ENCODE measurements at regions not wholly inside any gene's neighbourhood (a gene's known extent, or its start where the extent isn't known, plus 50 kb on each side); places are given as distances from the start of the nearest gene placed in this dataset.
A peak's percentile ranks its signal among the peaks of the same experiment; 100 is the strongest.

DNA sequence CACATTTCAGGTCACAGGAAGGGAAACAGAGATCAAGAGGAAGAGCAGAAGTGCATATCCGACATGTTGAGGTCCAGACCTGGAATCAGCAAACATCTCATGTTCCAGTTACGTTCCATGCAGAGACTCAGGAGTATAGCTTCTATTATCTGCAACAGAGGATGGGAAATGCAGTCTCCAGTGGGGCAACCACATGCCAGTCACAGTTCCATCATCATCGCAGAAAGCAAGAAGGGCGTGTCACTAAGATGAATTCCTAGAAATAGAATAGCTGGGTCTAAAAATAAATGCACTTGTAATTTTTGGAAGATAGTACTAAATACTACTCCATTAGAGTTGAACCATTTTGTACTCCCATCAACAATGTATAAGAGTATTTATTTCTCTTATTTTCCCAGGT is 133.2 kb upstream of the MDFIC start:
- DNase-seq (ENCODE audit: low read depth, low spot score) (no peak), FAIRE-seq (no peak)
- no peak overlapping the region for H3K9ac ChIP-seq (replicated peaks; ENCODE audit: extremely low read depth, insufficient read depth, low read length)
- H3K4me1 ChIP-seq (ENCODE audit: control insufficient read depth, extremely low read depth, insufficient read depth, low read length), result peaks cover 25% of the 10 kb centered on the region
- no peaks in the 10 kb centered on the region for H3K36me3 ChIP-seq (ENCODE audit: control insufficient read depth in 2 of 2, extremely low read depth in 1 of 2, insufficient read depth in 2 of 2, low read length in 2 of 2)
- TF ChIP-seq EZH2 (IDR thresholded peaks at IDR 0.05; ENCODE audit: borderline replicate concordance, low read depth, low read length, severe bottlenecking) (no peak), GATA2 (IDR thresholded peaks at IDR 0.05; ENCODE audit: insufficient read depth, insufficient read length, low read depth, low read length) (no peak), FOS (IDR thresholded peaks at IDR 0.05; ENCODE audit: borderline replicate concordance, insufficient read depth, low read length) (no peak), MYC (IDR thresholded peaks at IDR 0.05; ENCODE audit: low read depth, low read length) (no peak), POLR2A (IDR thresholded peaks at IDR 0.05; ENCODE audit: low read depth, low read length) (no peak), CTCF (IDR thresholded peaks at IDR 0.05; ENCODE audit: extremely low read depth in 1 of 2, insufficient read depth in 1 of 2, low read depth in 1 of 2, low read length in 2 of 2) (no peak), JUN (IDR thresholded peaks at IDR 0.05; ENCODE audit: borderline replicate concordance, insufficient read depth, insufficient read length, low read depth) (no peak), MAX (IDR thresholded peaks at IDR 0.05; ENCODE audit: insufficient read depth, insufficient read length) (no peak)
- H3K4me2 ChIP-seq (ENCODE audit: insufficient read depth, low read length), result peak overlapping the region; percentile 6
- H3K9me3 ChIP-seq (replicated peaks; ENCODE audit: control insufficient read depth, insufficient read depth, low read length), result no peaks in the 10 kb centered on the region
- H3K79me2 ChIP-seq (ENCODE audit: control insufficient read depth, insufficient read depth, low read length), result no peaks in the 10 kb centered on the region
- H2AFZ ChIP-seq (ENCODE audit: low read depth, low read length), result no peak overlapping the region
- no peak overlapping the region for H3K27ac ChIP-seq (ENCODE audit: insufficient read depth, low read depth, low read length)
- peaks cover 2% of the 10 kb centered on the region in 2 experiments for H3K27me3 ChIP-seq (ENCODE audit: control insufficient read depth in 2 of 2, insufficient read depth in 2 of 2, low read length in 2 of 2)
- no peak overlapping the region for H3K4me3 ChIP-seq (replicated peaks in 1 of 3; ENCODE audit: insufficient read depth in 1 of 3, low read depth in 1 of 3, low read length in 3 of 3)
- H4K20me1 ChIP-seq (replicated peaks; ENCODE audit: control insufficient read depth, extremely low read depth, insufficient read depth, low read length), result no peaks in the 10 kb centered on the region
- H3K9me1 ChIP-seq (replicated peaks; ENCODE audit: control insufficient read depth, extremely low read depth, insufficient read depth, low read length), result no peaks in the 10 kb centered on the region
- intact Hi-C loops (cut with micrococcal nuclease) (loop anchor here (5.0 kb wide), 1 partner anchor 701 kb away; no protein-coding TSS in a partner anchor), dilution Hi-C loops (cut with MboI; ENCODE audit: extremely low pct_ligation_motif_present, low sequenced_read_pairs) (no loop called here)
- no TSS peak for BruUV-seq (replicated peaks)
- ChIA-PET CTCF (interaction anchor here (1.0 kb wide), 1 partner anchor 25 kb away, joined by 3 read pairs; no protein-coding TSS in a partner anchor), POLR2A (no interaction called here)

Measured in endothelial cell of umbilical vein (primary cell).